Fibroblast of skin of back (primary cell): ENCODE measurements at regions not wholly inside any gene's neighbourhood (a gene's known extent, or its start where the extent isn't known, plus 50 kb on each side); places are given as distances from the start of the nearest gene placed in this dataset.
"Not testable (repeated sequence)": the region's sequence is repeated elsewhere in the genome, so short reads cannot be mapped to it uniquely, and the experiment has no call there.

ENCODE experiments used
- DNase-seq: peaks from one replicate; pipeline ENCODE4 v3.0.0-alpha.2; 2013

DNA sequence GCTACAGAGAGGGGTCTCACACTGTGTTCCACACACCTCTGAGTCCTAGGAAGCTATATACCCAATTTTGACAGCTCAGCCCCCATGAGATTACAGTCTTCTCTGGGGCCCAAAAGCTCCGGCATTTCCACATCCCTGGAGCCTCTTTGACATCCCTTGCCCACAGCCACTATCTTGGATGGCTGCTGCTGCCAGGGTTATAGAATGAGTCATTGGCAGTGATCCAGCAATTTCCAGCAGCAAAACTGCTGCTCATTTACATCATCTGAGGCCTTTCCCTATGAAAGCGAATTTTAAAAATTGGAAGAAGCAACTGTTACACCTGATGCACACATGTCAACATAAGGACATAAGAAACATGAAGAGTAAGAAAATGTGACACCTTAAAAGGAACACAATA is 590.7 kb downstream of the MEI4 start:
- peak; percentile 72 for DNase-seq

DNA sequence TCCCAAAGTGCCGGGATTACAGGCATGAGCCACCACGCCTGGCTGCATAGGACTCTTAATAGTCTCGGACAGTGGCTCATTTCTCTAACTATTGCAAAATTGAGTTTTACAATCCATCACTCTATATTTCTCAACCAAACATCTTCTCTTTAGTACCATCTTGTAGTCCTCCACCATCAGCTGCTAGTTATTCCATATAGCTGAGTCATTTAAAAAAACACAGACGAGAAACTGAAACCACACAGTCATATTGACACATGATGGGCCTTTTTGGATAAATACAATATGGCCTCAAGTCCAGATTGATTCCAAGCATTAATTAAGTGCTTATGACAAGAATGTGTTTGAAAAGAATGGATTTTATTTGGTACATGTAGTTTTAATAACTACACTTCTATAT is 599.1 kb downstream of the MEI4 start:
- DNase-seq: peak; percentile 43

DNA sequence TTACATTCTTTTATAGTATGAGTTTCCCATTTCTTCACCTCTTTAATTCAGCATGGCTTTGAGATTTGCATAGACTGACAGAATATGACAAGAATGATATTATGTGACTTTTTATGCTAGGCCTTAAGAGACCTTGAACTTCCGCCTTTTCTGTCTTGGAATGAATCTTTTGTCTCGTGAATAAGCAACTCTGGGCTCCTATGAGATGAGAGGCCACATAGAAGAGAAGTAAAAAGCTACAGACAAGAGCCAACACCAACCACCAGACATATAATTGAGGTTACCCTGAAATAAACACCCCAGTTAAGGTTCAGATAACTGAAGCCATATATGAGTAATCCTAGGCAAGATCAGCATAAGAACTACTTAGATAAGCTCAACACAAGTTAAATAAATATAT is 600.8 kb downstream of the MEI4 start:
- no peak for DNase-seq

DNA sequence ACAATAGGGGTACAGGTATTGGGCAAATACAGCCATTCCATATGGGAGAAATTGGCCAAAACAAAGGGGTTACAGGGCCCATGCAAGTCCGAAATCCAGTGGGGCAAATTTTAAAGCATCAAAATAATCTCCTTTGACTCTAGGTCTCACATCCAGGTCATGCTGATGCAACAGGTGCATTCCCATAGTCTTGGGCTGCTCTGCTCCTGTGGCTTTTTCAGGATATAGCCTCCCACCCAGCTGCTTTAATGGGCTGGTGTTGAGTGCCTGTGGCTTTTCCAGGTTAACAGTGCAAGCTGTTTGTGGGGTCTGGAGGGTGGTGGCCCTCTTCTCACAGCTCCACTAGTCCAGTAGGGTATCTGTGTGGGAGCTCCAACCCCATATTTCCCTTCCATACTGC is 607.1 kb downstream of the MEI4 start:
- no peak for DNase-seq

DNA sequence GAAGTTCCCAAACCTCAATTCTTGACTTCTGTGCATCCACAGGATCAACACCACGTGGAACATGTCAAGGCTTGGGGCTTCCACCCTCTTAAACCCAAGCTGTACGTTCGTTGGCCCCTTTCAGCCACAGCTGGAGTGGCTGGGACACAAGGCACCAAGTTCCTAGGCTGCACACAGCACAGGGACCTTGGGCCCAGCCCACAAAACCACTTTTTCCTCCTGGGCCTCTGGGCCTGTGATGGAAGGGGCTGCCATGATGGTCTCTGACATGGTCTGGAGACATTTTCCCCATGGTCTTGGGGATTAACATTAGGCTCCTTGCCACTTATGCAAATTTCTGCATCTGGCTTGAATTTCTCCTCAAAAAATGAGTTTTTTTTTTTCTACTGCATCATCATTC is 606.9 kb upstream of the IRAK1BP1 start:
- DNase-seq: not testable (repeated sequence)

DNA sequence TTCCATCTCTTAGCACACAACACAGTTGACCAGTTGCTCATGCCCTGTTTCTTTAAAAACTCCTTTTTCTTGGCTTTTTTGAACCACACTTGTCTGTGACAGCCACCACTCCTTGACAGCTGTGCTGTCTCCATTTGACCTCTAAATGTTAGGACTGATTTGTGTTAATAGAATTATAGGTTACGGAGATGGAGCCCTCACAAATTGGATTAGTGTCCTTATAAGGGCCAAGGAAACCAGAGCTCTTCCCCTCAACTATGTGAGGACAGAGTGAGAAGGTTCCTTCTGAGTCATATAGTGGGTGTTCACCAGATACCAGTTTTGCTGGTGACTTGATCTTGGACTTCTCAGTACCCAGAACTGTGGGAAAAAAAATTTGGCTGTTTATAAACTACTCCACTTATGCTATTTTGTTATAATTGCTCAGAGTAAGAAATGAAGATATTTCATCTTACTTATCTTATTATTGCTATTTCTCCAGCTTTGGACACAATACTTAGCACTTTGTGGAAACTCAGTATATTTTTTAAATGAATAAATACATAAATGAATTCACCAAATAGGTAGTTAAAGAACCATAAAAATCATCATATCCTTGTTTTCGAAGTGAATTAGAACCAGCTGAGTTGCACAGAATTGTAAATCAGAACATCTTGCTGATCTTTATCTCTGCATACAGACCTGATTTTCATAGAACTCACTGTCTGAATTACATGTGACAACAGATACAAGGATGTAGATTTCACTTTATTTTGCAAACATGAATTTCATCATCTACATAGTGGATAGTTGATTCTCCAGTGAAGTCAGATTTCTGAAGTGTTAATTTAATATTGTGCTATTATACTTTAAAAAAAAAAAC is 598.5 kb upstream of the IRAK1BP1 start:
- peak; percentile 31 for DNase-seq

DNA sequence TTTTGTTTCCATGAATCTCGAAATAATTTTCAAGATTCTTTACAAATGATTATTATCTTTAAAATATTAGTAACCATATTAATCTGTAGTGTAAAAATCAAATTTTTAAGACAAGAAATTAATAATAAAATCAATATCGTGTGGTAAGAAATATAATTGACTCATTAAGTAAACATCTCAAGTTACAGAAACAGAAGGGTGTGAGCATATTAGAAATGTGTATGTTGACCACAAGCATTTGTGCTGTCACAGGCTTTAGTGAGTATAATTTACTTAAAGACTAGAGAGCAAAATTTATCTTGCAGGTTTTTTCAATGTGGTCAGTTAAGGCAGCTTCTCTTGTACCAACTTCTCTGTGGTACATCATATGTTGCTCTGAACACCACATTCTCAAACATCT is 566.5 kb upstream of the IRAK1BP1 start:
- peak; percentile 46 for DNase-seq

DNA sequence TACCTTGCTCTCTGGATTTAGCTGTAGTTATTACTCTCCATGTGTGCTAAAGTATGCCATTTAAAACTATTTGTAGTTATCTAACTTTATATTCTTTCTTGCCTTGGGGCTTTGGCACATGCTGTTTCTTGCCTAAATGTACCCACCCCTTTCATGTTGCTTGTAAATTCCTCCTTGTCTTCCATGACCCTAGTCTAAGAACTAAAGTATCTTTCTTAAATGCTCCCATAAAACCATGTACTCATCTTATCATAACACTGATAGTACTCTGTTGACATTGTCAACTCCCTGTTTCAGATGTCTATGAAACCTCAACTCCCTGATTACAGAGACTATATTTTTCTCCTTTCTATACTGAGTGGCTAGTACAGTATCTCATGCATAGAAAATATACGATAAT is 564.9 kb upstream of the IRAK1BP1 start:
- DNase-seq: peak; percentile 0

DNA sequence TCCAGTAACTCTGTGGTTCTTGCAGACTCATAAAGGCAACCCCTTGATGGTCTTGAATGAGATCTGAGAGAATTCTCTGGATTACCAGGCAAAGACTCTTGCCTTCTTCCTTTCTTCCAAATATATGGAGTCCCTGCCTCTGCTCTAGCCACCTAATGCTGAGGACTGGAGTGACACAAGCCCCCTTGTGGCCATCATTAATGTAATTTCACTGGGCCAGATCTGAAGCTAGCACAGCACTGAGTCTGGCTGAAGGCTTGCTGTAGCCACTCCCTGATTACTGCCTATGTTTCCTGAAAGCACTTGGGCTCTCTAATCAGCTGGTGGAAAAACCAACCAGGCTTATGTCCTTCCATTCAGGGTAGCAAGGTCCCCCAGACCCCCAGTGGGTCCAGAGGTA is 559.3 kb upstream of the IRAK1BP1 start:
- no peak for DNase-seq

DNA sequence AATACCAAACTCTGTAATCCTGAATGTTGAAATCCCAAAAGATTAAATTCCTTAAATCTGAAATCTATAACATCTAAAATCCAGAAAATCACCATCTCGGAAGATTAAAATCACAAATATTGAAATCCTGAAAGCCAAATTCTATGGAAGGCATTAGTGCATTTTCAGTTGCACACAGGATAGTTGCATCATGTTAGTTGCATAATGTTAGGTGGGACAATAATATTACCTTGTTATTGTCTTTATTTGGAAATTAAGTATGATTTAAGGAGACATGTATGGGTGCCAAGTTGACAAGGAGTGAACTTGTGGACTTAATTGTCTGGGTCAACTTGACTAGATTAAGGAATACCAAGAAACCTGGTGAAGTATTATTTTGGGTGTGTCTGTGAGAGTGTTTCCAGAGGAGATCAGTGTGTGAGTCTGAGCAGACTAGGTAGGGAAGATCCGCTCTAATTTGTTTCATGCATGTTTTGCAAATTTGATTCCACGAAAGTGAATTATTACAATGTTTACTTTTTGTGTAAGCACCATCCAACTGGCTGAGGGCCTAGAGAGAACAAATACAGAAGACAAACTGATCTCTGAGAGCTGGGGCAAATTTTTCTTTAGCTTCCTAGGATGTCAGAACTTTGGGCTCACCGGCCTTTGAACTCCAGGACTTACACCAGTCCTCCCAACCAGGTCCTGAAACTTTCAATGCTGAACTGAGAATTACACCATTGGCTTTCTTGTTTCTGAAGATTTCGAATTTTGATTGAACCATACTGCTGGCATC is 545.1 kb upstream of the IRAK1BP1 start:
- DNase-seq: no peak

DNA sequence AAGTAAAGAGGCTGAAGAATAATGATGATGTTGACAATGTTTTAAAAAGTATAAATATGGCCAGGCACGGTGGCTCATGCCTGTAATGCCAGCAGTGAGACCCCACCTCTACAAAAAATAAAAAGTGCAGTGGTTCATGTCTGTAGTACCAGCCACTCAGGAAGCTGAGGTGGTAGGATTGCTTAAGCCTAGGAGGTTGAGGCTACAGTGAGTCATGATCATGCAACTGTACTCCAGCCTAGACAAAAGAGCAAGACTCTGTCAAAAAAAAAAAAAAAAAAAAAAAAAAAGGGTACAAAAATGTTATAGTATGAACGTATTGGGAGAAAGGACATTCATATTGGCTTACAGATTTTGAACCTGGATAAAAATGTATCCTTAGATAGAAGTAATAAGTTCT is 543.1 kb upstream of the IRAK1BP1 start:
- DNase-seq: no peak

DNA sequence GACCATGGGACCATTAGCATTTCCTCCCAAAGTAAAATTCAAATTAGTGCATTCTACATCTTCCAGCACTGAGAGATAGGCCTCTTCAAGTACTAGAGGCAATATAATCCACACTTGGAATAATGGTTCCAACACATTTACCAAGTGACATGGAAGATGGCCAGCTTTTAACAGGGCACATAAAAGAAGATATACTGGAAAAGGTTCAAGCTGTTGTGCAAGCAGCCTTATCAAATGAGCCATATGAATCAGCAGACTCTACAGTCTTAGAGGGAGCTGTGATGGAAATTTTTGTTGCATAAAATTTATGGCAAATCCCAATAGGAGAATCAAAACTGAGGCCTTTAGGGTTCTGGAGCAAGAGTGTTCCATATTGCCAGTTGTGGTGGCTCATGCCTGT is 526.6 kb upstream of the IRAK1BP1 start:
- DNase-seq: no peak

DNA sequence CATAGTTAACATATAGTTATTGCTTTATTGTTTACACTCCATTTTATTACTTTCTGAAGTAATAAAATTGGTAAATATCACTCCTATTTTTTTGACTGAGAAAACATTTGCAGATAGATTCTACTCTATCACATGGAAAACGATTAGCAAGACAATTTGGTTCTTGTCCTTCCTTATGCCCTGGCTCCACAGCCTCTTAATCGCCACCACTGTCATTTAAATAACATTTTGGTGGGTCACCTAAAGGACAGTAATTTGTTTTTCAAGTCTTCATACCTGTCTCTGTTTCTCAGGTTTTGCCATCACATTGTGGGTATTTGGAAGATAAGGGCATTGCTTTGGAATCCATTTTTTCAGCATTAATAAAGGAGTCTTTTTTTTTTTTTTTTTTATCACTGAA is 521.5 kb upstream of the IRAK1BP1 start:
- no peak for DNase-seq

DNA sequence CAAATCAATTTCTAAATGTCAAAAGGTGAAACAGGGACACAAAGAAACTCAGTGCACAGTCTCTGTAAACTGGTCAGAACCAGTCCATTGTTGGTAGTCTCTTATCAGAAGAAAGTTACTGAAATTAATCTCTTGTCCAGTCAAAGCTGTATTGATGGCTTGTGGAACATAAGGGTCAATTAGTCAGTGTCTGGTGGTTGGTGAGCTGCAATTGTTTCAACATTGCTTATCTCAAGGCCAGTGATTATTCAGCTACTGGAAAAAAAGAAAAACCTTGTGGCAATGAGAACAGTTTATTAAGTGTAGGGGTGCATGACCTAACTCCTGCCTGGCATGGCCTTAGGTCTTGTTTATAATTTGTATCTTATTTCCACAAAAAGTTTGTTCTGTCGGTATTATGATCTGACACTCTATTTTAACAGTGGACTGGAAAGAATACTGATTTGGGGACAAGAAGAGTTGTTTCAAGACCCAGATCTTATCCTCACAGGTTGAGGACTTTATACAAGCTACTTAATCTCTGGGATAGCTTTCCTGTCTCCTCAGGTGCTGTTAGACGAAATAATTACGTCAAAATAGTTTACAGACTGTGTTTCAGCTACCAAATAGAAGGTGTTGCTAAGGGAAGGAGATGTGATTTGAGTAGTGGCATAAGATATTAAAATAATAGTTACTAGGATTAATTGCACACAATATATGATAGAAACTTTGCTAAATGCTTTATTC is 520.0 kb upstream of the IRAK1BP1 start:
- DNase-seq: no peak

DNA sequence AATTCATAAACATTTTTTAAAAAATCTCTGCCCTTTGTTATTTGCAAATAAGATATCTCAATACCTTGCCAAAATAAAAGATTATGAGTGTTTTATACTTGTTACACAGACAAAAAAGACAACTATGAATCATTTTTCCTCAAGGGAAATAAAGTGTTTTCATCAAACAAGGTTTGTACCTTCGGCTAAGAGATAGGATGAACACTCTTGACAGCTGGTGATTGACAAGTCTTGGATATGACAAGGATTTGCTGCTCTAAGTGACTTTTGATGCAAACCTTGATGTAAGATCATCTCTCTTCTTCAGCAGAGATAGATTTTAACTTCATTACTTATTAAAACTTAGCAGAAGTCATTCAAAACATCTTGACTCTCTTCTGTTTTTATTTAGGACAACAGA is 514.3 kb upstream of the IRAK1BP1 start:
- DNase-seq: no peak

DNA sequence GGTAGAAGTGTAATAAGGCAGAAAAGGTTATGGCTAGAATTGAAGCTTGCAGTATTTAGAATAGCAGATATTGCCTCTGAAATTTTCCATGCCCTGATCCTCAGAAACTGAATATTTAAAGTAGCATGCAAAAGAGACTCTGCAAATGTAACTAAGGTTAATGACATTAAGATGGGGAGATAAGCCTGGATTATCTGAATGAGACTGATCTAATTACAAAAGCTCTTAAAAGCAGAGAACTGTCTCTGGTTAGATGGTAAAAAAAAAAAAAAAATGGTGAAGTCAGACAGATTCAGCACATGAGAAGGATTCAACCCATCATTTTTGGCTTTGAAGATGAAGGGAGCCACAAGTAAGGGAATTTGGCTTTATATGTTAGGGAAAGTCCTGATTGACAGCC is 503.7 kb upstream of the IRAK1BP1 start:
- DNase-seq: no peak

DNA sequence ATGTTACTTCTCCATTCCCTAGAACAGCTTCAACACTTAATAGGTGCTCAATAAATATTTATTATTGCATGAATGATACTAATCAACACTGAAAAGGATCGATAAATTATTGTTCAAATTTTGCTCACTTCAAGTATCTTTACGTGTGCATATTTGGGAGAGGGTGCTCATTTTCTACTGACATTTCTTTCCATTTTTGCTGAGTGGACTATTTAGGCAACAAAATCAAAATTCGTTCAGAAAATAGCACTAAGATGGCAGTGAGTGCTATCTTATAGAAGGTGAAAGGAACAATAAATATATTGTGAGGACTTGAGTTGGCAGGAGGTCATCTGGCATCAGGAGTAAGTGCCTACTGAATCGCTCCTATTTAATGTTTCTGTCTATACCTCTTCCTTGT is 501.9 kb upstream of the IRAK1BP1 start:
- no peak for DNase-seq

DNA sequence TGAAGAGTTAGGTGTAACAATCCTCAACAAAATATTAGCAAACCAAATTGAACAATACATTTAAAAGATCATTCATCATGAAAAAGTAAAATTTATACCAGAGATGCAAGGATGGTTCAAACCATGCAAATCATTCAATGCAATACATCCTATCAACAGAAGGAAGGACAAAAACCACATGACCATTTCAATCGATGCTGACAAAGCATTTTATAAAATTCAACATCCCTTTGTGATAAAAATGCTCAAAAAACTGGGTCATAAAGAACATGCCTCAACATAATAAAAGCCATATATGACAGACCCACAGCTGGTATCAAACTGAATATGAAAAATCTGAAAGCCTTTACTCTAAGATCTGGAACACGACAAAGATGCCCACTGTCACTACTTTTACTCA is 490.3 kb upstream of the IRAK1BP1 start:
- DNase-seq: no peak

DNA sequence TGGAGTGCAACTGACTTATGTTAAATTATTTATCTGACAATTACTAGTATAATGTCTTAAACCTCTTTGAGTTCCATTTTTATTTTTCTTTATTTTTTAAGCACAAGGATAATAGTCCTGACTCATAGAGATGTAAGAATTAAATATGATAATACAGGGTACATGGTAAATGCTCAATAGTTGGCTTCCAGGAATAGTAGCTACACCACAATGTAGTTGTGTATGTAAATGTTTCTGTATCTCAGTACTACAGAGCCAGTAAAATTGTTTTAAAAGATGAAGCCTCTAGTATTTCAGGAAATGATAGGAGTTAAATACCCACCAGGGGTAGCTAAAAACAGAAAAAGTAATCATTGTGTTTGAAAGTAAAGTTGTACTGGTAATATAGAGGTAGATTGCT is 487.4 kb upstream of the IRAK1BP1 start:
- DNase-seq: no peak

DNA sequence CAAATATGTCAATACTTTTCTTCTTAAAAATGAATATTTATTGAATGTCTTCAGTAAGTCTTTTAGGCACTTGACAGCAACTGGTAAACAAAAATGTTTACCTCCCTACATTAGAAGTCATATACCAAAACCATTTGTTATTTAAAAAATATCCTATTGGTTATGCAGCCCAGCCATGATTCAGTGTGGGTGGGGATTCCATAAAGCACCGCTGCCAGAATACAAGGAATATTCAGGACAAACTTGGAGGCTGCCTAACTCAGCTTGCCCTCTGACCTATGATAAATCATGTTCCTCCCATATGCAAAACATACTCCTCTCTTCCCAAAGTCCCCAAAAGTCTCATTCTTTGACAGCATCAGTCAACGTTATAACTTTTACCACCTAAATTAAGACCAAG is 486.8 kb upstream of the IRAK1BP1 start:
- no peak for DNase-seq

DNA sequence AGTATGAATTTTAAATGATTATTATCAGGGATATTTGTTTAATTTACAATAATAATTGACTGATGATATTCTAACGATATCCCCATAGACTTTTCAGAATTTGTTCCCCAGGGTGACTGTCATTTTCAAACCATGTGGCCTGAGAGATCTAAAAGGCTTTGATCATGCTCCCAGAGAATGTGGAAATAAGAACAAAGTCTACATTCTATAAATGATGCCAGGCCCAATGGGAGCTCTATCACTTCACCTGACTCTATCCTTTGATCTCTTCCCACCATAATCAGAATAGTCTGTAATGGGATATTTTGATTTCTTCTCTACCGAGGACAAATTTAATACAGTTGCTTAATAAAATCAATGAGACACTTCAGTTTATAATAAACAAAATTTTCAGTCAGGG is 483.4 kb upstream of the IRAK1BP1 start:
- DNase-seq: no peak

DNA sequence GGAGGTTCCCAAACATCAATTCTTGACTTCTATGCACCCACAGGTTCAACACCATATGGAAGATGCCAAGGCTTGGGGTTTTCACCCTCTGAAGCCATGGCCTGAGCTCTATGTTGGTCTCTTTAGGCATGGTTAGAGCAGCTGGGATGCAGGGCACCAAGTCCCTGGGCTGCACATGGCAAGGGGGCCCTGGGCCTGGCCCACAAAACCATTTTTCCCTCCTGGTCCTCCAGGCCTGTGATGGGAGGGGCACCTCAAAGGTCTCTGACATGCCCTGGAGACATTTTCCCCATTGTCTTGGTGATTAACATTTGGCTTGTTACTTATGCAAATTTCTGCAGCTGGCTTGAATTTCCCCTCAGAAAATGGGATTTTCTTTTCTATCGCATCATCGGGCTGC is 480.5 kb upstream of the IRAK1BP1 start:
- not testable (repeated sequence) for DNase-seq

DNA sequence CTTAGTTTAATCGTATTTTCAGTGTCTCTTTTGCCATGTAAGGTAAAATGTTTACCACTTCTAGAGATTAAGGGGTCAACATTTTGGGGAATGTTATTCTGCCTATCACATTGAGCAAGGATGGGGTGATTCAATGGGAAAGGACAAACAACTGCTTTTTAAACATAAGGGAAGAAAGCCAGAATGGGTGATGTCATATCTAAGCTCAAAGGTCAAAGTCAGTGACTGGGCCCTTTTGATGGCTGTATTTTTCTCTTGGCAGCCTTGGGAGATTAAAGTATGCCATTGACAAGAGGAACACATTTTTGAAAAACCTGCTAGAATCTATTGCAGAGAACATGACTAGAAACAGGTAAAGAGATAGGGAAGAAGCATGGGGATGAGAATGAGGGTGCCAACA is 477.3 kb upstream of the IRAK1BP1 start:
- no peak for DNase-seq
